H9 (cell line): ENCODE measurements at regions not wholly inside any gene's neighbourhood (a gene's known extent, or its start where the extent isn't known, plus 50 kb on each side); places are given as distances from the start of the nearest gene placed in this dataset.

Experiments
- DNase-seq: peaks from one replicate; pipeline ENCODE4 v3.0.0-alpha.2; 2017
- H2AFZ ChIP-seq: one replicate; pipeline ENCODE4 v1.6.1; 2013; ENCODE audit warnings: mild to moderate bottlenecking, low read length, control low read depth, moderate library complexity
- H2AK5ac ChIP-seq: 2 replicates; pipeline ENCODE4 v1.6.1; 2013; ENCODE audit warnings: low read length, control low read depth, mixed read lengths; ENCODE audit not compliant: insufficient read length
- H2BK120ac ChIP-seq: one replicate; pipeline ENCODE4 v1.6.1; 2013; ENCODE audit warnings: low read depth, mild to moderate bottlenecking, low read length, control low read depth, inconsistent platforms; ENCODE audit not compliant: poor library complexity, severe bottlenecking
- H2BK12ac ChIP-seq: 2 replicates; pipeline ENCODE4 v1.6.1; 2013; ENCODE audit warnings: low read length, control low read depth, mixed read lengths, low read depth; ENCODE audit not compliant: insufficient read length
- H2BK15ac ChIP-seq: 2 replicates; pipeline ENCODE4 v1.6.1; 2013; ENCODE audit warnings: low read depth, low read length, control low read depth
- H2BK20ac ChIP-seq: one replicate; pipeline ENCODE4 v1.6.1; 2013; ENCODE audit warnings: low read depth, mild to moderate bottlenecking, low read length, control low read depth, inconsistent platforms; ENCODE audit not compliant: poor library complexity, severe bottlenecking
- H2BK5ac ChIP-seq: 2 replicates; pipeline ENCODE4 v1.6.1; 2013; ENCODE audit warnings: low read length, control low read depth, mixed read lengths; ENCODE audit not compliant: insufficient read length
- H3K14ac ChIP-seq: 2 replicates; pipeline ENCODE4 v1.6.1; 2013; ENCODE audit warnings: low read length, control low read depth; ENCODE audit not compliant: insufficient read depth
- H3K18ac ChIP-seq: 2 replicates; pipeline ENCODE4 v1.6.1; 2013; ENCODE audit warnings: low read depth, mild to moderate bottlenecking, mixed read lengths, low read length, control low read depth; ENCODE audit not compliant: insufficient read length
- H3K23ac ChIP-seq: 2 replicates; pipeline ENCODE4 v1.6.1; 2013; ENCODE audit warnings: low read length, control low read depth, mixed read lengths, low read depth; ENCODE audit not compliant: insufficient read length
- H3K23me2 ChIP-seq: 2 replicates; pipeline ENCODE4 v1.6.1; 2013; ENCODE audit warnings: low read depth, mild to moderate bottlenecking, mixed read lengths, low read length, control low read depth; ENCODE audit not compliant: insufficient read length, poor library complexity, severe bottlenecking
- H3K27ac ChIP-seq: 2 replicates; pipeline ENCODE4 v1.5.1; 2013; ENCODE audit warnings: low read length, control low read depth, mixed read lengths, low read depth; ENCODE audit not compliant: insufficient read length
- H3K27me3 ChIP-seq: 2 replicates; pipeline ENCODE4 v1.6.1; 2013; ENCODE audit warnings: low read length, control low read depth, inconsistent platforms; ENCODE audit not compliant: insufficient read depth
- H3K4ac ChIP-seq: 2 replicates; pipeline ENCODE4 v1.6.1; 2013; ENCODE audit warnings: low read depth, mild to moderate bottlenecking, control low read depth, inconsistent platforms, low read length, moderate library complexity
- H3K4me1 ChIP-seq: 2 replicates; pipeline ENCODE4 v1.6.1; 2013; ENCODE audit warnings: low read length, control low read depth, inconsistent platforms; ENCODE audit not compliant: insufficient read depth
- H3K4me2 ChIP-seq: 2 replicates; pipeline ENCODE4 v1.6.1; 2013; ENCODE audit warnings: low read length, control low read depth, mixed read lengths; ENCODE audit not compliant: insufficient read length, insufficient read depth
- H3K56ac ChIP-seq: 2 replicates; pipeline ENCODE4 v1.6.1; 2013; ENCODE audit warnings: low read depth, mild to moderate bottlenecking, mixed read lengths, low read length, control low read depth; ENCODE audit not compliant: insufficient read length
- H3K79me1 ChIP-seq: 2 replicates; pipeline ENCODE4 v1.6.1; 2013; ENCODE audit warnings: low read depth, mild to moderate bottlenecking, moderate library complexity, low read length, control low read depth, inconsistent platforms; ENCODE audit not compliant: insufficient read depth, poor library complexity, severe bottlenecking
- H3K79me2 ChIP-seq: 2 replicates; pipeline ENCODE4 v1.6.1; 2013; ENCODE audit warnings: low read length, control low read depth, inconsistent platforms; ENCODE audit not compliant: insufficient read depth
- H3K9ac ChIP-seq: 2 replicates; pipeline ENCODE4 v1.6.1; 2013; ENCODE audit warnings: low read length, control low read depth, mixed read lengths; ENCODE audit not compliant: insufficient read length; ENCODE audit errors: extremely low read depth
- H3K9me3 ChIP-seq: one replicate; pipeline ENCODE4 v1.6.1; 2013; ENCODE audit warnings: low read depth, low read length, inconsistent platforms; ENCODE audit not compliant: control insufficient read depth
- H3T11ph ChIP-seq: one replicate; pipeline ENCODE4 v1.6.1; 2013; ENCODE audit warnings: mild to moderate bottlenecking, low read length, control low read depth, inconsistent platforms
- H4K20me1 ChIP-seq: one replicate; pipeline ENCODE4 v1.6.1; 2013; ENCODE audit not compliant: control insufficient read depth, insufficient read length, insufficient read depth
- H4K5ac ChIP-seq: 2 replicates; pipeline ENCODE4 v1.6.1; 2013; ENCODE audit warnings: low read depth, mild to moderate bottlenecking, mixed read lengths, low read length, control low read depth; ENCODE audit not compliant: insufficient read length
- H4K8ac ChIP-seq: replicated peaks from 2 replicates; pipeline ENCODE4 v1.6.1; 2013; ENCODE audit warnings: low read length, control low read depth, mixed read lengths, low read depth; ENCODE audit not compliant: insufficient read length
- H4K91ac ChIP-seq: 2 replicates; pipeline ENCODE4 v1.6.1; 2013; ENCODE audit warnings: low read depth, mild to moderate bottlenecking, moderate library complexity, mixed read lengths, low read length, control low read depth; ENCODE audit not compliant: insufficient read length
- H3K27ac Mint-ChIP-seq, 3 experiments: 2 replicates in 2 of 3; 3 replicates in 1 of 3; pipeline ENCODE4 v1.8.0; 2020 to 2021; ENCODE audit warnings: mixed read lengths in 3 of 3, mild to moderate bottlenecking in 1 of 3, moderate library complexity in 1 of 3
- H3K27me3 Mint-ChIP-seq: 2 replicates; pipeline ENCODE4 v1.8.0; 2021; ENCODE audit warnings: low read depth, mild to moderate bottlenecking, moderate library complexity, mixed read lengths
- H3K36me3 Mint-ChIP-seq, 3 experiments: 2 replicates in 2 of 3; 3 replicates in 1 of 3; pipeline ENCODE4 v1.8.0; 2020 to 2021; ENCODE audit warnings: low read depth in 3 of 3, mixed read lengths in 3 of 3; ENCODE audit not compliant: insufficient read depth in 1 of 3
- H3K4me1 Mint-ChIP-seq, 2 experiments: 2 replicates each; pipeline ENCODE4 v1.8.0; 2020; ENCODE audit warnings: mixed read lengths in 2 of 2
- H3K4me3 Mint-ChIP-seq, 2 experiments: 2 replicates in 1 of 2; 3 replicates in 1 of 2; pipeline ENCODE4 v1.8.0; 2020 to 2021; ENCODE audit warnings: mild to moderate bottlenecking in 2 of 2, mixed read lengths in 2 of 2, moderate library complexity in 1 of 2
- H3K9me3 Mint-ChIP-seq, 2 experiments: 2 replicates in 1 of 2; 3 replicates in 1 of 2; pipeline ENCODE4 v1.8.0; 2020; ENCODE audit warnings: mild to moderate bottlenecking in 2 of 2, mixed read lengths in 2 of 2, moderate library complexity in 1 of 2
- CTCF ChIP-seq: fragments of 200-600 bp; sonication (generic); conservative IDR thresholded peaks from 3 replicates; pipeline ENCODE4 v1.8.0; 2021; ENCODE audit warnings: antibody characterized with exemption, mild to moderate bottlenecking
- WGBS: extraction: QIAGEN DNeasy Blood & Tissue Kit; methylation state at CpG from one replicate; pipeline ENCODE4 v1.1.7; 2013; ENCODE audit warnings: missing lambda C conversion rate, low lambda C conversion rate, mixed read lengths; ENCODE audit not compliant: insufficient read length; ENCODE audit errors: extremely low coverage; 5-methylcytosine and 5-hydroxymethylcytosine counted together

DNA sequence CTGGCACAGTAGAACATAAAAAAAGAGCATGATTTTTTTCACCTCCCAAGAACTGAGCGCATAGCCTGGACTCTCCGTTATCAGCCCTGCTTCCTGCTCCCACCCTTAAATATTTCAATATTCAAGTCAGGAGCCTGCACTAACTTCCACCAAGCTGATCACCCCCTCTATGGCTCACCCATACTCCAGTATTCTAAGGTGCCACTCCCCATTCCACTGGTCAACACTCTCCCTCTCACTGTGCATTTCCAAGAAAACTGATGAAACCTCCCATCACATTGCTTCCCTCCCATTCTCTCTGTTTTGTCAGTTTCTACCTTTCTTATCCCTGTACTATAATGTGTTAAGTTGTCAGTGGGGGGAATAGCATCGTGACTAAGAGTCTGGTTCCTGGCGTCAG is 95.0 kb upstream of the C7orf33 start:
- H2BK12ac ChIP-seq, result no peak overlapping the region
- no peaks in the 10 kb centered on the region for H3K27me3 ChIP-seq
- Mint-ChIP-seq H3K9me3 (peaks cover 11 to 16% of the 10 kb centered on the region in 2 experiments), H3K27me3 (no peaks in the 10 kb centered on the region; the same call in 1 of the 2 replicates), H3K4me3 (no peak overlapping the region), H3K36me3 (peaks cover 0 to 8% (median 1%) of the 10 kb centered on the region in 3 experiments; a peak in 3 of 7 replicates), H3K27ac (no peak overlapping the region), H3K4me1 (peaks cover 11 to 12% of the 10 kb centered on the region in 2 experiments)
- H4K8ac ChIP-seq, result no peak overlapping the region
- H4K20me1 ChIP-seq, result no peaks in the 10 kb centered on the region
- no peaks in the 10 kb centered on the region for H3K23me2 ChIP-seq
- no peak overlapping the region for H3K18ac ChIP-seq
- no peak overlapping the region for H2AK5ac ChIP-seq
- no peak overlapping the region for H3K56ac ChIP-seq
- no peak for DNase-seq
- no CpG with 5 or more reads among the region's 4 CpGs for WGBS
- H3K4me1 ChIP-seq, result no peaks in the 10 kb centered on the region
- no peak overlapping the region for H2BK15ac ChIP-seq
- no peak overlapping the region for H2BK20ac ChIP-seq
- no peaks in the 10 kb centered on the region for H3K79me1 ChIP-seq
- H2AFZ ChIP-seq, result no peak overlapping the region
- H3K23ac ChIP-seq, result no peak overlapping the region
- no peak overlapping the region for H4K91ac ChIP-seq
- H3K14ac ChIP-seq, result no peak overlapping the region
- no peak overlapping the region for H4K5ac ChIP-seq
- H3K4me2 ChIP-seq, result no peak overlapping the region
- no peak overlapping the region for H3K4ac ChIP-seq
- H3K79me2 ChIP-seq, result no peaks in the 10 kb centered on the region
- no peaks in the 10 kb centered on the region for H3K9me3 ChIP-seq
- no peak for TF ChIP-seq CTCF
- H3K9ac ChIP-seq, result no peak overlapping the region
- no peak overlapping the region for H2BK120ac ChIP-seq
- no peak overlapping the region for H2BK5ac ChIP-seq
- H3K27ac ChIP-seq, result no peak overlapping the region
- no peak overlapping the region for H3T11ph ChIP-seq
